ENCODE measurements at regions not wholly inside any gene's neighbourhood (a gene's known extent, or its start where the extent isn't known, plus 50 kb on each side); places are given as distances from the start of the nearest gene placed in this dataset.

DNA sequence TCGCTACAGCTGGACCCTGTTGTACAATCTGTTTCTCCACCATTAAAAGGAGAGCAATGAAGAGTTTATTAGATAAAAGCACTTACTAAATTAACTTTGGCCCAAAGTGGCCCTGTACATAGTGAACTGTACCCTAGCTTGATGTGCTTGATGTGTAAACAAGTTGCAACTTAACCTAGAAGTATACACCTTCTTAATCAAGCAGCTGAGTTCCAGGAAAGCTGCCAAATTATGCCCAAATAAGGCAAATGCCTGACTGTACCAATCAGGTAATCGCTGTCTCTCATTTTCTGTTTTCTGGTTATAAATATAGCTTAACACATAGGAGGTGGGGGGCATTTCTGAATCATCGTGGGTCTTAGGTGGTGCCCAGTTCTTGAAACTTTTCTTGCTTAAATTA, 704.8 kb upstream of the CBLB start:
- Histone ChIP-seq H3K27me3 (ENCODE audit: control insufficient read depth, insufficient read depth, low read length) (no peaks in the 10 kb centered on the region), H3K27ac (no peak overlapping the region), H3K9me3 (ENCODE audit: control insufficient read depth, low read length) (no peaks in the 10 kb centered on the region), H3K36me3 (ENCODE audit: control insufficient read depth, insufficient read depth, low read length) (no peaks in the 10 kb centered on the region), H3K4me2 (ENCODE audit: low read length) (no peak overlapping the region), H3K79me2 (no peaks in the 10 kb centered on the region), H3K4me1 (no peaks in the 10 kb centered on the region), H3K4me3 (ENCODE audit: low read depth, low read length) (no peak overlapping the region), H3K9ac (no peak overlapping the region), H2AFZ (no peak overlapping the region)
- TF ChIP-seq, protein P1, sequence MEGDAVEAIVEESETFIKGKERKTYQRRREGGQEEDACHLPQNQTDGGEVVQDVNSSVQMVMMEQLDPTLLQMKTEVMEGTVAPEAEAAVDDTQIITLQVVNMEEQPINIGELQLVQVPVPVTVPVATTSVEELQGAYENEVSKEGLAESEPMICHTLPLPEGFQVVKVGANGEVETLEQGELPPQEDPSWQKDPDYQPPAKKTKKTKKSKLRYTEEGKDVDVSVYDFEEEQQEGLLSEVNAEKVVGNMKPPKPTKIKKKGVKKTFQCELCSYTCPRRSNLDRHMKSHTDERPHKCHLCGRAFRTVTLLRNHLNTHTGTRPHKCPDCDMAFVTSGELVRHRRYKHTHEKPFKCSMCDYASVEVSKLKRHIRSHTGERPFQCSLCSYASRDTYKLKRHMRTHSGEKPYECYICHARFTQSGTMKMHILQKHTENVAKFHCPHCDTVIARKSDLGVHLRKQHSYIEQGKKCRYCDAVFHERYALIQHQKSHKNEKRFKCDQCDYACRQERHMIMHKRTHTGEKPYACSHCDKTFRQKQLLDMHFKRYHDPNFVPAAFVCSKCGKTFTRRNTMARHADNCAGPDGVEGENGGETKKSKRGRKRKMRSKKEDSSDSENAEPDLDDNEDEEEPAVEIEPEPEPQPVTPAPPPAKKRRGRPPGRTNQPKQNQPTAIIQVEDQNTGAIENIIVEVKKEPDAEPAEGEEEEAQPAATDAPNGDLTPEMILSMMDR (IDR thresholded peaks at IDR 0.05) = no peak

DNA sequence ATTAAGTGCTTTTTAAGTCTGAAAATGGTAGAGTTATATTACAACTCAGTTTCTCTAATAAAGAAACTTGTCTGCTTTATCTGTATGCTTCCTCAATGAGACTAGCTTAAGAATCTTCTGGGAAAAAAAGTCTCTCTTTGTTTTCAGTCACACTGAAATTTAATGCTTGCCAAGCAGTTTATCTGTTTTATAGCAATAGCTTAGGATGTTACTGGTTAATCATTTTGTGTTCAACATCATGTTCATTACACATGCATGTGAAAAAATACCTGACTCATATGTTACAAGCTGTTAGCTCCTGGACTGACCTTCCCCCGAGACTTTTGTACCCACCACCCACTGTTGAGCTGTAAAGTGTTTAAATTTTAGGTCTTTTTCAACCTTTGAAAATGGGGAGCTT, 706.2 kb upstream of the CBLB start:
- Histone ChIP-seq H3K9ac (no peak overlapping the region), H3K79me2 (no peaks in the 10 kb centered on the region), H3K27me3 (ENCODE audit: control insufficient read depth, insufficient read depth, low read length) (no peaks in the 10 kb centered on the region), H3K4me2 (ENCODE audit: low read length) (no peak overlapping the region), H2AFZ (no peak overlapping the region), H3K9me3 (ENCODE audit: control insufficient read depth, low read length) (no peaks in the 10 kb centered on the region), H3K36me3 (ENCODE audit: control insufficient read depth, insufficient read depth, low read length) (no peaks in the 10 kb centered on the region), H3K4me1 (no peaks in the 10 kb centered on the region), H3K4me3 (ENCODE audit: low read depth, low read length) (no peak overlapping the region), H3K27ac (no peak overlapping the region)
- TF ChIP-seq, protein P1 (IDR thresholded peaks at IDR 0.05) = no peak

DNA sequence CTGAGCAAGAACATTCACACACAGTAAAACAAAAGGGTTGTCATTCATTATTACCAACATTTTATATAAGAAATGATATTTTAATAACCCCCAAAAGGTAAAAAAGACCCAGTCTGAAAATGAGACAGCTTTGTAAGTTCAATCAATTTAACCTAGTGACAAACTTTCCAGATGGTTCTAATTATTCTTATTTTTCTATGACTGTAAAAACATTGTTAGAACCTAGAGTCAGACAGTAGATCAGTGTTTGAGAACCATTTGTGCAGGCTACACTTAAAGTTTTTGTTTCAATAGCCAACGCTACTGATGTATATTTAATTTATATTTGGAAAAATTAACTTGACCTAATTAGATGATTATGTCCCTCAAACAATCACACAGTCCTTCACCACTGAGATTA, 708.4 kb upstream of the CBLB start:
- H3K9ac ChIP-seq = no peak overlapping the region
- H2AFZ ChIP-seq = no peak overlapping the region
- TF ChIP-seq, protein P1 (IDR thresholded peaks at IDR 0.05) = no peak
- no peaks in the 10 kb centered on the region for H3K4me1 ChIP-seq
- no peaks in the 10 kb centered on the region for H3K27me3 ChIP-seq (ENCODE audit: control insufficient read depth, insufficient read depth, low read length)
- H3K4me3 ChIP-seq (ENCODE audit: low read depth, low read length) = no peak overlapping the region
- H3K4me2 ChIP-seq (ENCODE audit: low read length) = no peak overlapping the region
- no peaks in the 10 kb centered on the region for H3K79me2 ChIP-seq
- no peaks in the 10 kb centered on the region for H3K36me3 ChIP-seq (ENCODE audit: control insufficient read depth, insufficient read depth, low read length)
- H3K9me3 ChIP-seq (ENCODE audit: control insufficient read depth, low read length) = no peaks in the 10 kb centered on the region
- H3K27ac ChIP-seq = no peak overlapping the region

DNA sequence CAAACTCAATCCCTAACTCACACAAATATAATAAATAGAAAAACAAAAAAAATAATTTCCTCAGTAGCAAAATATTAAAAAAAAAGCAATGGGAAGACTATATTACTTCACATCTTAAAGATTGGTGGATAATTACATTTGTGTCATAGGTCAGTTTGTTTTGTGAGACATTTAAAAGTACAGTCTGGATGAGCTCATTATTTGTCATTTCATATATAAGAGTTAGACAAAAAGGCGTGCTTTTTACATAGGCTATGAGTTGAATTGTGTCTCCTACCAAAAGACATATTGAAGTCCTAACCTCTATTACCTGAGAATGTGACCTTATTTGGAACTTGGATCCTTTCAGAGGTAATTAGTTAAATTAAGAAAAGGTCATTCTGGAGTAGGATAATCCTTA, 710.1 kb upstream of the CBLB start:
- Histone ChIP-seq H3K27me3 (ENCODE audit: control insufficient read depth, insufficient read depth, low read length) (no peaks in the 10 kb centered on the region), H3K4me3 (ENCODE audit: low read depth, low read length) (no peak overlapping the region)
- TF ChIP-seq, protein P1 (IDR thresholded peaks at IDR 0.05) = no peak

DNA sequence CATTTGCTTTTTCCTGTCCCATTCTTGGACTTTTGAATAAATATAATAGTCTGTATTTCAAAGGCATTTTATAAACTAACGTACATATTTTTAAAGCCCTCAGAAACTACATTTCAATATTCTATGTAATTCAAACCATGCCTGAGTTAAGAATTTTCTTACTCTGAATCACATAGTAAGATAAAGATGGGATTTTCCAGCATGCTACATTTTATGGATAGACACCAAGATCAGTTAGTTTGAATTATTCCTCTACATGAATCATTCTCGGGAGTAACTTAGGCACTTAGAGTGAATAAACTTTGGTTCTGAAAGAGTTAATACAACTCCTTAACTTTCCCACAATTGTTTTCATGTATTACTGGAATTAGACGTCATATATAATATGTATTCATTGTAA, 713.3 kb upstream of the CBLB start:
- Histone ChIP-seq H3K27ac (no peak overlapping the region), H3K4me2 (ENCODE audit: low read length) (no peak overlapping the region), H2AFZ (no peak overlapping the region), H3K36me3 (ENCODE audit: control insufficient read depth, insufficient read depth, low read length) (no peaks in the 10 kb centered on the region), H3K9me3 (ENCODE audit: control insufficient read depth, low read length) (no peaks in the 10 kb centered on the region), H3K27me3 (ENCODE audit: control insufficient read depth, insufficient read depth, low read length) (no peaks in the 10 kb centered on the region), H3K4me3 (ENCODE audit: low read depth, low read length) (no peak overlapping the region), H3K9ac (no peak overlapping the region), H3K79me2 (no peaks in the 10 kb centered on the region), H3K4me1 (no peaks in the 10 kb centered on the region)
- TF ChIP-seq, protein P1 (IDR thresholded peaks at IDR 0.05) = no peak

More for the DNA sequence above, 710.1 kb upstream of the CBLB start:
- no peak overlapping the region for H3K27ac ChIP-seq
- H3K36me3 ChIP-seq (ENCODE audit: control insufficient read depth, insufficient read depth, low read length) = no peaks in the 10 kb centered on the region
- H3K9ac ChIP-seq = no peak overlapping the region
- H2AFZ ChIP-seq = no peak overlapping the region
- H3K9me3 ChIP-seq (ENCODE audit: control insufficient read depth, low read length) = no peaks in the 10 kb centered on the region
- H3K79me2 ChIP-seq = no peaks in the 10 kb centered on the region
- no peaks in the 10 kb centered on the region for H3K4me1 ChIP-seq
- H3K4me2 ChIP-seq (ENCODE audit: low read length) = no peak overlapping the region

Measured in parathyroid adenoma (tissue), 2 donors.